Fibroblast of lung (primary cell): ENCODE measurements at regions not wholly inside any gene's neighbourhood (a gene's known extent, or its start where the extent isn't known, plus 50 kb on each side); places are given as distances from the start of the nearest gene placed in this dataset.

ENCODE experiments used
- EZH2 ChIP-seq: IDR thresholded peaks from 2 replicates; pipeline ENCODE4 v1.5.1; 2012; ENCODE audit warnings: low read length, control low read depth, mild to moderate bottlenecking; ENCODE audit errors: missing control alignments
- TF ChIP-seq, protein P1 (sequence below), 2 donors: IDR thresholded peaks in 1 of 2; conservative IDR thresholded peaks in 1 of 2; 1 replicate in 1 of 2; 2 replicates in 1 of 2; pipeline ENCODE4 v1.5.1; 2011 to 2012; ENCODE audit warnings: low read length in 2 of 2, control low read depth in 1 of 2, inconsistent platforms in 1 of 2, low read depth in 1 of 2, mild to moderate bottlenecking in 1 of 2

DNA sequence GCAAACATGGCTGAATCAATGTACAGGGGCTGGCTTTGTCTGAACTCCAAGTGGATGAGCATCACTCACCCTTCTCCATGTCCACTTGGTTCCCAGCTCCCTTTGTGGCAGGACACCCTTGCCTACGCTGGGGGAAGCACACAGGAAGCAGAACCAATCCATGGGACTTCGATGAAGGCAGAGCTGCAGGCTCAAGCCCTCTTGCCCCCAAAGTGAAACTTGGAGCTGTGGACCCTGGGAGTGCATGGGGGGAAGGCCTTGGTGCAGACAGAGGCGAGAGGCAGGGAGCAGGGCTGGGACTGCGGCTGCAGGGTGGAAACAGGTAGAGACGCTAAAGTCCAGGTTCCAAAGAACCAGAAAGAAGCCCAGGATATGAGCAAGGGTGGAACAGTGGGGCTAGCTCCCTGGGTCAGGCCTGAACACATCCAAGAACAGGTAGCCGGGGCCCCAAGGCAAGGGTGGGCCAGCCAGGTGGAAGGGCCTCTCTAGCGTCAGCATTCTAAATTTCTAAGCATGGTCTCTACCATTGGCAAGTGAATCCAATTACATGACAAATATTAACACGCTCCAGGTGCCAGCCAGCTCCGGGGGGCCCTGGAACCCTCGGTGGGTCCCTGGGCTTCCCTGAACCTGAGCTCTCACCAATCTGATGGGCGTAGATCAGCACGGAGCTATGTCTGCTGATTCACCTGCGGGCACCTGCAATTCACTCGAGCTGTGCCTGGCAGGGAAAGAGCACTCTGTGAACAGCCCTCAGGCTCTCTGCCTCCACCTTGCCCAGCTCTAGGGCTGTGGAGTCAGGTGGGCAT is 532.8 kb downstream of the BRD1 start:
- TF ChIP-seq, protein P1, sequence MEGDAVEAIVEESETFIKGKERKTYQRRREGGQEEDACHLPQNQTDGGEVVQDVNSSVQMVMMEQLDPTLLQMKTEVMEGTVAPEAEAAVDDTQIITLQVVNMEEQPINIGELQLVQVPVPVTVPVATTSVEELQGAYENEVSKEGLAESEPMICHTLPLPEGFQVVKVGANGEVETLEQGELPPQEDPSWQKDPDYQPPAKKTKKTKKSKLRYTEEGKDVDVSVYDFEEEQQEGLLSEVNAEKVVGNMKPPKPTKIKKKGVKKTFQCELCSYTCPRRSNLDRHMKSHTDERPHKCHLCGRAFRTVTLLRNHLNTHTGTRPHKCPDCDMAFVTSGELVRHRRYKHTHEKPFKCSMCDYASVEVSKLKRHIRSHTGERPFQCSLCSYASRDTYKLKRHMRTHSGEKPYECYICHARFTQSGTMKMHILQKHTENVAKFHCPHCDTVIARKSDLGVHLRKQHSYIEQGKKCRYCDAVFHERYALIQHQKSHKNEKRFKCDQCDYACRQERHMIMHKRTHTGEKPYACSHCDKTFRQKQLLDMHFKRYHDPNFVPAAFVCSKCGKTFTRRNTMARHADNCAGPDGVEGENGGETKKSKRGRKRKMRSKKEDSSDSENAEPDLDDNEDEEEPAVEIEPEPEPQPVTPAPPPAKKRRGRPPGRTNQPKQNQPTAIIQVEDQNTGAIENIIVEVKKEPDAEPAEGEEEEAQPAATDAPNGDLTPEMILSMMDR (conservative IDR thresholded peaks at IDR 0.05 in 1 of 2, IDR thresholded peaks at IDR 0.05 in 1 of 2; ENCODE audit: low read depth in 1 of 2, low read length in 2 of 2), result no peak
- TF ChIP-seq EZH2, result no peak
